ENCODE measurements at regions not wholly inside any gene's neighbourhood (a gene's known extent, or its start where the extent isn't known, plus 50 kb on each side); places are given as distances from the start of the nearest gene placed in this dataset.

DNA sequence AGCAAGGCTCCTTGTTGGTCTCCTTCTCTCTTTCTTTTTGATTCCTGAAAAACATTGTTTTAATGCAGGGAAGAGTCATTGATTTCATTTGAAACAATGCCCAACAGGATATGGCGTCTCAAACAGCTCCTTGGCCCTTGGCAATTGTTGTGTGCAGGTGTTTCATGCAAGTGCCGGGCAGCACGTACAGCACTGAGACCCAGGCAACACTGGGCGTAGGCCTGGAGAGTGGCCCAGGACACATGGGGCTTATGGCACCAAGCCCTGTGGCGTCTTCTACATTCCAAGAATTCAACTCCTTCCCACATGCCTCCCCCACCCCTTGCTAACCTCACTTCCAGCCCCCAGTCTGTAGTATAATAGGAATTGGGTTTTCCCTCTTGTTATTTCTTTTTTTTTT lies 230.4 kb downstream of the SPTSSA start:
- Histone ChIP-seq H3K9ac (ENCODE audit: low read length) (no peak overlapping the region), H3K36me3 (ENCODE audit: control insufficient read depth, insufficient read depth, low read length) (no peaks in the 10 kb centered on the region), H3K4me1 (ENCODE audit: control insufficient read depth, insufficient read depth, low read length) (peaks cover 19% of the 10 kb centered on the region), H3K27ac (ENCODE audit: low read depth, low read length) (no peak overlapping the region), H3K4me3 (ENCODE audit: low read length) (no peak overlapping the region), H3K27me3 (ENCODE audit: control insufficient read depth, insufficient read depth, low read length) (no peaks in the 10 kb centered on the region)

GRCh38 chr14:34229140-34229539 lies 232.9 kb downstream of the SPTSSA start:
- Histone ChIP-seq H3K36me3 (ENCODE audit: control insufficient read depth, insufficient read depth, low read length) (no peaks in the 10 kb centered on the region), H3K27ac (ENCODE audit: low read depth, low read length) (no peak overlapping the region), H3K4me1 (ENCODE audit: control insufficient read depth, insufficient read depth, low read length) (peaks cover 3% of the 10 kb centered on the region), H3K4me3 (ENCODE audit: low read length) (no peak overlapping the region), H3K27me3 (ENCODE audit: control insufficient read depth, insufficient read depth, low read length) (no peaks in the 10 kb centered on the region), H3K9ac (ENCODE audit: low read length) (no peak overlapping the region)

GRCh38 chr14:34228650-34228976 lies 233.4 kb downstream of the SPTSSA start:
- H3K27ac ChIP-seq (ENCODE audit: low read depth, low read length): peak overlapping the region; percentile 19
- H3K9ac ChIP-seq (ENCODE audit: low read length): no peak overlapping the region
- no peaks in the 10 kb centered on the region for H3K36me3 ChIP-seq (ENCODE audit: control insufficient read depth, insufficient read depth, low read length)

GRCh38 chr14:34227834-34228649 lies 234.0 kb downstream of the SPTSSA start:
- Histone ChIP-seq H3K4me3 (ENCODE audit: low read length) (no peak overlapping the region), H3K27me3 (ENCODE audit: control insufficient read depth, insufficient read depth, low read length) (no peaks in the 10 kb centered on the region), H3K4me1 (ENCODE audit: control insufficient read depth, insufficient read depth, low read length) (peaks cover 2% of the 10 kb centered on the region), H3K36me3 (ENCODE audit: control insufficient read depth, insufficient read depth, low read length) (no peaks in the 10 kb centered on the region), H3K9ac (ENCODE audit: low read length) (no peak overlapping the region), H3K27ac (ENCODE audit: low read depth, low read length) (peak overlapping the region; percentile 19)

More at GRCh38 chr14:34228650-34228976, 233.4 kb downstream of the SPTSSA start:
- no peak overlapping the region for H3K4me3 ChIP-seq (ENCODE audit: low read length)
- no peaks in the 10 kb centered on the region for H3K27me3 ChIP-seq (ENCODE audit: control insufficient read depth, insufficient read depth, low read length)
- H3K4me1 ChIP-seq (ENCODE audit: control insufficient read depth, insufficient read depth, low read length): peaks cover 2% of the 10 kb centered on the region

- H3K27ac ChIP-seq (ENCODE audit: low read depth, low read length): no peak overlapping the region
- H3K9ac ChIP-seq (ENCODE audit: low read length): no peak overlapping the region
- H3K4me3 ChIP-seq (ENCODE audit: low read length): no peak overlapping the region
- no peaks in the 10 kb centered on the region for H3K27me3 ChIP-seq (ENCODE audit: control insufficient read depth, insufficient read depth, low read length)
- H3K36me3 ChIP-seq (ENCODE audit: control insufficient read depth, insufficient read depth, low read length): no peaks in the 10 kb centered on the region
- peaks cover 10% of the 10 kb centered on the region for H3K4me1 ChIP-seq (ENCODE audit: control insufficient read depth, insufficient read depth, low read length)
Measured at GRCh38 chr14:34224221-34224620, 237.8 kb downstream of the SPTSSA start.

GRCh38 chr14:34223373-34224148 lies 238.5 kb downstream of the SPTSSA start:
- no peaks in the 10 kb centered on the region for H3K36me3 ChIP-seq (ENCODE audit: control insufficient read depth, insufficient read depth, low read length)
- no peak overlapping the region for H3K27ac ChIP-seq (ENCODE audit: low read depth, low read length)
- no peak overlapping the region for H3K9ac ChIP-seq (ENCODE audit: low read length)
- H3K4me3 ChIP-seq (ENCODE audit: low read length): no peak overlapping the region
- H3K27me3 ChIP-seq (ENCODE audit: control insufficient read depth, insufficient read depth, low read length): no peaks in the 10 kb centered on the region
- H3K4me1 ChIP-seq (ENCODE audit: control insufficient read depth, insufficient read depth, low read length): peaks cover 10% of the 10 kb centered on the region

GRCh38 chr14:34222867-34223266 lies 239.2 kb downstream of the SPTSSA start:
- no peaks in the 10 kb centered on the region for H3K36me3 ChIP-seq (ENCODE audit: control insufficient read depth, insufficient read depth, low read length)
- H3K4me3 ChIP-seq (ENCODE audit: low read length): no peak overlapping the region
- no peak overlapping the region for H3K9ac ChIP-seq (ENCODE audit: low read length)
- H3K27me3 ChIP-seq (ENCODE audit: control insufficient read depth, insufficient read depth, low read length): no peaks in the 10 kb centered on the region
- H3K27ac ChIP-seq (ENCODE audit: low read depth, low read length): no peak overlapping the region
- peaks cover 9% of the 10 kb centered on the region for H3K4me1 ChIP-seq (ENCODE audit: control insufficient read depth, insufficient read depth, low read length)

- H3K9ac ChIP-seq (ENCODE audit: low read length): no peak overlapping the region
- H3K4me1 ChIP-seq (ENCODE audit: control insufficient read depth, insufficient read depth, low read length): peaks cover 7% of the 10 kb centered on the region
- no peak overlapping the region for H3K4me3 ChIP-seq (ENCODE audit: low read length)
- no peak overlapping the region for H3K27ac ChIP-seq (ENCODE audit: low read depth, low read length)
- H3K27me3 ChIP-seq (ENCODE audit: control insufficient read depth, insufficient read depth, low read length): no peaks in the 10 kb centered on the region
- H3K36me3 ChIP-seq (ENCODE audit: control insufficient read depth, insufficient read depth, low read length): no peaks in the 10 kb centered on the region
Measured at GRCh38 chr14:34222122-34222521, 239.9 kb downstream of the SPTSSA start.

GRCh38 chr14:34220921-34221320 lies 241.1 kb downstream of the SPTSSA start:
- Histone ChIP-seq H3K4me1 (ENCODE audit: control insufficient read depth, insufficient read depth, low read length) (peaks cover 7% of the 10 kb centered on the region), H3K27ac (ENCODE audit: low read depth, low read length) (no peak overlapping the region), H3K36me3 (ENCODE audit: control insufficient read depth, insufficient read depth, low read length) (no peaks in the 10 kb centered on the region), H3K9ac (ENCODE audit: low read length) (no peak overlapping the region), H3K27me3 (ENCODE audit: control insufficient read depth, insufficient read depth, low read length) (no peaks in the 10 kb centered on the region), H3K4me3 (ENCODE audit: low read length) (no peak overlapping the region)

DNA sequence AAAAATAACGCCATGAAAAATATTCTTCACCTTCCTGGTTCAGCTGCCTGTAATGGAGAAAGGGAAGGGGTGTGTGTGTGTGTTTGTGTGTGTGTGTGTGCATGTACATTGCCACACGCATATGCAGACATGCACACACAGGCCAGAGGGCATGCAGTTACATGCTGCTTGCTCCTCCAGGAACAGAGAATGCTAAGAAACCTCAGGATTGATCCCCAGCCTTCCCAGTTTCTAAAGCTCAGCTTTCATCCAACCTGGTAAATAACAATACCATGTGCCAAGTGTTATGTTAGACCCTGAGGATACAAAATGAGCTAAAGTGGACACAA lies 241.7 kb downstream of the SPTSSA start:
- Histone ChIP-seq H3K27me3 (ENCODE audit: control insufficient read depth, insufficient read depth, low read length) (no peaks in the 10 kb centered on the region), H3K4me1 (ENCODE audit: control insufficient read depth, insufficient read depth, low read length) (peaks cover 7% of the 10 kb centered on the region), H3K9ac (ENCODE audit: low read length) (no peak overlapping the region), H3K4me3 (ENCODE audit: low read length) (no peak overlapping the region), H3K27ac (ENCODE audit: low read depth, low read length) (no peak overlapping the region), H3K36me3 (ENCODE audit: control insufficient read depth, insufficient read depth, low read length) (no peaks in the 10 kb centered on the region)

DNA sequence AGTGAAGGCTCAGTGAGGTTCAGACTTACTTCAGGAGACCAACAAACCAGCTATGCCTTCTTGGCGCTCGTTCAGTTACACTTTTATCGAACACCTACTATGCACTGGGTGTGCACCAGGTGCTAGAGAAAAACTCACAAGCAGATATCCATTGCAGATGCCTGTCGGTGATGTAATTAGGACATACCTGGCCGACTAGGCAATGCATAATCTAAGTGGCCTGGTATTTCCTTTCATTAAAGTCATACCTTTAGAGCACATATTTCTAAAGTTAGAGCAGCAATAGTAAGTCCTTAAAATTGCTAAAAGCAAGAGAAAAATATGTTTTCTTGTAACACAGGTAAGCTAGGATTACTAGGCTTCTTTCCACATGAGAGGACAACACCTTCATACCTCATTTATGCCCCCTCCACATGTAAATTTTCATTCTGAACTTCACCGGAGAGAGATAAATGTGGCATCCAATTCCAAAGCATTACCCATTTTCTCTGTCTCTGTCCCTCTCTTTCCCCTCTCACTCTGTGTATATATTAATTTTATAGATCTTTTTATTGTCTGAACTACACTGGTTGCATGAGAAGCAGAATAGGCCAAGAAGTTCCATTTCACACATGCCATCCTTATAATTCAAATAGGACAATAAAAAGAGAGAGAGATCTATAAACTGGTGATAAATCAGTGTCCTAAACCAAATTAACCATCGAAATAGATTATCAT lies 242.2 kb downstream of the SPTSSA start:
- no peak overlapping the region for H3K9ac ChIP-seq (ENCODE audit: low read length)
- H3K4me3 ChIP-seq (ENCODE audit: low read length): no peak overlapping the region
- no peaks in the 10 kb centered on the region for H3K27me3 ChIP-seq (ENCODE audit: control insufficient read depth, insufficient read depth, low read length)
- H3K27ac ChIP-seq (ENCODE audit: low read depth, low read length): no peak overlapping the region
- H3K36me3 ChIP-seq (ENCODE audit: control insufficient read depth, insufficient read depth, low read length): no peaks in the 10 kb centered on the region
- peaks cover 7% of the 10 kb centered on the region for H3K4me1 ChIP-seq (ENCODE audit: control insufficient read depth, insufficient read depth, low read length)

DNA sequence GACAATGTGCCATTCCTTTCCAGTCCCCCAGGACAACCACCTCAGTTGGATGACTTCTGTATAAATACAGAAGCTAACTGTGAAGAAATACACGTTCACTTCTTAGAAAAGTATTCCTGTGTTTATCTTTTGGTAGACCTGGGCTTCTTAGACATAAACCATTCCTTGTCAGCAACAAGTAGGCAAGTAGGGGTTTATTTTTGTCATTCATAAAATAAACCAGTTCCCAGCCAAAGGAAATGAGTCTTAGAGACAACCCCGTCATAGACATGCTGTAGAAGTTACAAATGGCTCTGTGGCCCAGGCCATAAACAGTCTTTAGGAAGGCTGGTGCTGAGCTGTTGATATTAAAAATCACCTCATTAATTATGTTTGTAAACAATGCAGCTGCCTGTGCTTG lies 243.2 kb downstream of the SPTSSA start:
- H3K27ac ChIP-seq (ENCODE audit: low read depth, low read length): peak overlapping the region; percentile 60

More for the DNA sequence above, 243.2 kb downstream of the SPTSSA start:
- H3K4me3 ChIP-seq (ENCODE audit: low read length): no peak overlapping the region
- H3K27me3 ChIP-seq (ENCODE audit: control insufficient read depth, insufficient read depth, low read length): no peaks in the 10 kb centered on the region
- no peaks in the 10 kb centered on the region for H3K36me3 ChIP-seq (ENCODE audit: control insufficient read depth, insufficient read depth, low read length)
- H3K9ac ChIP-seq (ENCODE audit: low read length): no peak overlapping the region
- peaks cover 7% of the 10 kb centered on the region for H3K4me1 ChIP-seq (ENCODE audit: control insufficient read depth, insufficient read depth, low read length)
